ENCODE measurements at regions not wholly inside any gene's neighbourhood (a gene's known extent, or its start where the extent isn't known, plus 50 kb on each side); places are given as distances from the start of the nearest gene placed in this dataset.
"Not testable (repeated sequence)": the region's sequence is repeated elsewhere in the genome, so short reads cannot be mapped to it uniquely, and the experiment has no call there.

DNA sequence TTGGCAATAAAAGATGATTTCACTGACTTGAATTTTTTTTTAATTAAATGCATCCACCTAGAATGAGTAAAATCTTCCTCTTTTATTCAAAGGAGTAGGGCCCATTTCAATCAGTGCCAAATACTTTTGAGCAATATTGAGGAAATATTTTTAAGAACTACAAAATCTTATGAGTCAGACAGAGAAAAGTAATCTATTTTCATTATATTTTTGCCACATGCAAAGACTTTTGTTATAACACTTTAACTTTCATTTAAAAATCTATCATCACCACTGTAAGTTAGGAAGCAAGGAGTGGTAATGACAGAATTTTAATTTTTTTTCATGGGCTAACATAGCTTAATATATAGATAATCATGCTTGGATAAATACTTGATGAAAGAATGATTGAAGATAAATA lies 345.2 kb upstream of the KITLG start:
- DNase-seq, result no peak

DNA sequence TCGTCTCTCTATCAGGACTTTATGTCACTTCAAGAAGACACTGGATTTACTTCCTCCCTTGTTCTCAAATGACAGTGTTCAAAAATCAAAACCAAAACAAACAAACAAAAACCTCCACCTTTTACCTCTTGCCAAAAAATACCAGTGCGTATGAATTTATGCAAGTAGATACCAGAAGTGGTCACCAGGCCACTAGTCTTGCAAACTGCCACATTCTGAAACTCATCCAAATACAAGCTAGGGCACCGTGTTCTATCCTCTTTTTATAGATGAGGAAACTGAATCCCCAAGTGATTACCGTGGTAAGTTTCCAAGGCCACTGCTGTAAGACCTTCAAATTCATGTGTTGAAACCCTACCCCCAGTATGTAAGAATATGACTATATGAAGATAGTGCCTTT lies 343.9 kb upstream of the KITLG start:
- DNase-seq, result no peak

DNA sequence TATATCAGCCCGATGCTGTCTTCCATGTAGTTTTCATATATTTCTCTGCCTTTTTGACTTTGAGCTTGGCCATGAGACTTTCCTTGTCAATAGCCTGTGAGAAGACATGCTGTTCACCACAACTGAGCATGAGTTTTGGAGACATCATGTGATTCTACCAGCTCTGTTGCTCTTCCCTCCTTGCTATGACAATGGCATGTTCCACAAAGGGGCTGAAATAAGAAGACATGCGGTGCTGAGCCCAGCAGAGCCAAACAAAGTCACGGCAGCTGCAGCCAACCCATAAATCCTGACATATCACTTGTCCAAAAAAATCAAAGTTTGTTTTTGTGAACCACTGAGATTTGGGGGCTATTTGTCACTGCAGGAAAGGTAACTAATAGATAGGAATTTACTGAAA lies 343.4 kb upstream of the KITLG start:
- no peak for DNase-seq

GRCh38 chr12:88922816-88923215 lies 342.5 kb upstream of the KITLG start:
- no peak for DNase-seq

DNA sequence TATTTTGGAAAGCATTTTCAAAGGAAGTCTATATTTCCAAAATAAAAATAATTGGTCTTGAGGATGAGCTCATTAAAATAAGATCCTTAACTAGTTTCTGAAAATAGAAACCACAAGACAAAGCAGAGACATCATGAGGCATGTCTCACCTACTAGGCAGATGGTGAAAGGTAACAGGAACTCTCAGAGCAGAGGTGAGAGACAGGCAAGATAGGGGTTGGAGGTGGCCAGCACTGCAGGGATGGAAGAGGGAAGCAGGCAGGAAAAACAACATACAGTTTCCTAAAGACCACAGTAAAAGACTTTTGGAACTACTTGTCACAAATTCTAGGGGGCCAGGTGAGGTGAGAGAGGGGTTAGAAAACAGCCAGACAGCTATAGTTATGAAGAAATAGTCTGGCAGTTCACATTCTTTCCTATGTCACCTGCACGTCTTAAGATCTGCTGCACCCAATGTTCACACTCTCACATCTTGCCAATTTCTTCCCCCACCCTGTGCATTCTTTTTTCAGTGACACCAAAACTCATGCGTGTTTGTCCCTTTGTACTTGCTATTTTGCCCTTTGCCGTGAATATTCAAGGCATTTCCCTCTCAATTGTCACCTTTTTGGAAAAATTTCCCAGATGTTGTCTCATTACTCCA lies 341.7 kb upstream of the KITLG start:
- DNase-seq, result no peak

GRCh38 chr12:88921434-88921833 lies 341.2 kb upstream of the KITLG start:
- no peak for DNase-seq

- DNase-seq, result no peak
These were observed 337.9 kb upstream of the KITLG start for GRCh38 chr12:88918161-88918560.

DNA sequence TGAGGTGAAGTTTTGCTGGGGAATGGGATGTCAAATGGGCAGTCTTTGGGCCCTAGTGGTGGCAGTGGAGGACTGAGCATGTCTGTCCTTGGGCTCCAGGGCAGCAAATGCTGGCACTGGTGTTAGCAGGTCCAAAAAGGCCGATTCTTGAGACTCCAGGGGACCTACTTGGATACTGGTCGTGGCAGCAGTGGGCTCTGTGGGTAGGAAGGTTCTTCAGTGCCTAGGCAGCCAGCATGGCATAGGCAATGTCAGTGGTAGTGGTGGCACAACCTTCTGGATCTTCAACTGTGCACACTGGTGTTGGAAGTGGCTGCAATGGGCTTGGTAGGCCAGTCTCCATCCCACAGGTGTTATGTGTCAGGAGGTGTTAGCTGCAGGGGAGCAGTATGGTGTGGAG lies 334.7 kb upstream of the KITLG start:
- no peak for DNase-seq

GRCh38 chr12:88909510-88909909 lies 329.2 kb upstream of the KITLG start:
- DNase-seq, result no peak

GRCh38 chr12:88908345-88908744 lies 328.1 kb upstream of the KITLG start:
- no peak for DNase-seq

DNA sequence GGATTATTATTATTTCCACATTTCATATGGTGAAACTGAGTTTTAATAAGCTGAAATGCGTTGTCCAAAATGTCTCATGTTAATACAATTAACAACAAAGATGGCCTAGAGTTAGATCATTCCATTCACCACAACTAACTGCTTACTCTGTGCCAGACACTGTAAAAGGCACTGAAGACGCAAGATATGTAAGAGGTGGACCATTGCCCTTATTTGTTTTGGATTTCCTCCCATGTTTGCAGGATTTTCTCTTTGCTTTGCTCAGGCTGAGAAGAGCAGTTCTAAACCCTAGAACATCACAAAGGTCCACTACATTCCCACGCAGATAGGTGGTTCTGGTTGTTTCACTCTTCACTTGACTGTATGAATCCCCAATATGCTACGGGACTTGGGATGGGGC lies 324.4 kb upstream of the KITLG start:
- DNase-seq, result no peak

- DNase-seq, result no peak
These were observed 323.1 kb upstream of the KITLG start for GRCh38 chr12:88903333-88903732.

- no peak for DNase-seq
These were observed 317.5 kb upstream of the KITLG start for GRCh38 chr12:88897723-88898122.

- no peak for DNase-seq
These were observed 316.7 kb upstream of the KITLG start for GRCh38 chr12:88896958-88897357.

- no peak for DNase-seq
These were observed 315.4 kb upstream of the KITLG start for GRCh38 chr12:88895634-88896033.

DNA sequence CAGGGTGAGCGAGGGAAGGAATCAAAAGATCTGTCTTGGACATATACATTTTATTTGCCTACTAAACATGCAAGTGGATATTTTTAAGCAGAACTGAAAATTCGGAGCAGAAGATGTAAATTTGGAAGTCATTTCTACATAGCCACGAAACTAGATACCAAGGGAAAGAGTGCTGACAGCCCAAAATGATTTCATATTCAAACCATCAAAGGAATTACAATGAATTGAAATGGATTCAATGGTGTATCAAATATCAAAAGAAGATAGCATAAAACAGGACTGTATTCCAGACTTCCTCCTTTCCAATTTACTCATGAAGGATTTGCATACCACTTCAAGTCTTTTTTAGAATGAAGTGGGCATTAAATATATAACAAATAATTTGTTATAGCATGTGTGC lies 313.5 kb upstream of the KITLG start:
- no peak for DNase-seq

DNA sequence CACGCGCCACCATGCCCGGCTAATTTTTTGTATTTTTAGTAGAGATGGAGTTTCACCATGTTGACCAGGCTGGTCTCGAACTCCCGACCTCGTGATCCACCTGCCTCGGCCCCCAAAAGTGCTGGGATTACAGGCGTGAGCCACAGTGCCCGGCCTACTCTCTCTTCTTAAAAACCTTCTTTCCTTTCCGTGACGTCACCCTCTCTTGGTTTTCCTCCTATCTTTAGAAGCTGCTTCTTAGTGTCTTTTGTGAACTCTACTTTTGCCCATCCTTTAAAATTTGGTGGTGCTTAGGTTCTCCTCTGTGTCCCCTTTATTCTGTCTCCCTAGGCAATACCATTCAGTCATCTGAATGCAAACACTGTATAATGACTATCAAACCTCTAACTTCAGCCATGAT lies 311.2 kb upstream of the KITLG start:
- DNase-seq, result not testable (repeated sequence)

DNA sequence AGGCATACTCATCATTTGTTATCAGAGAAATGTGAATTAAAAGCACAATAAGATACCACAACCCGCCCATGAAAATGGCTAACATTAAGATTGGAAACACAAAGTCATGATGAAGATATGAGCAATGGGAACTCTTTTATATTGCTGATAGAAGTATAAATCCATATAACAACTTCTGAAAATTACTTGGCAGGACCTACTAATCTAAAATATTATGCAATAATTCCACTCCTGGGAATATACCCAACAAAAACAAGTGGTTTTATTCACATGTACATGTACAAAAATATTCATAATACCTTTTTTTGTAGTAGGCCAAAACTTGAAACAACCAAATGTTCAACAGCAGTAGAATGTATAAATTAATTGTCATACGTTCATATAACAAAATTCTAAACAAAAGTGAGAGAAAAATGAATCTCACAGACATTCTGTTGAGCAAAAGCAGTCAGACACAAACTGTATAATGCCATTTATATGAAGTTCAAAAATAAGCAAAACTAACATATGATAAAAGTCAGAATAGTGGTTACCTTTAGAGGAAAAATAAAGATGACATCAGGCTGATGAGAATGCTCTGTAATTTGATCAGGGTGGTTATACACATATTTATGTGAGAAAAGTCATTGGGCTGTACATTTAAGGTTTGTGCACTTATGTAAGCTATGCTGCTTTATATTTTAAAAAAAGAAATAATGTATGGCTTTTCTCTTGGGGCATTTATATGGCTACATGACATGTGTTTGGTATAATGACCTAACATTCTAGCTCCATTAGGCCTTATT lies 309.2 kb upstream of the KITLG start:
- no peak for DNase-seq

- no peak for DNase-seq
These were observed 304.3 kb upstream of the KITLG start for GRCh38 chr12:88884600-88884999.

DNA sequence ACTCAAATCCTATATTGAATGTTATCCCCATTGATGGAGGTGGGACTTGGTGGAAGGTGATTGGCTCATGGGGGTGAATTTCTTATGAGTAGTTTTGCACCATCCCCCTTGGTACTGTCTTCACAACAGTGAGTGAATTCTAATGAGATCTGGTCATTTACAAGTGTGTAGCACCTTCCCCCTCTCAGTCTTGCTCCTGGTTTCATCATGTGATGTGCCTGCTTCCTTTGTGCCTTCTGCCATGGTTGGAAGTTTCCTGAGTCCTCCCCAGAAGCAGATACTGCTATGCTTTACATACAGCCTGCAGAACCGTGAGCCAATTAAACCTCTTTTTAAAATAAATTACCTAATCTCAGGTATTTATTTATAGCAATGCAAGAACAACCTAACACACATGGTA lies 302.4 kb upstream of the KITLG start:
- no peak for DNase-seq

- DNase-seq, result no peak
These were observed 299.8 kb upstream of the KITLG start for GRCh38 chr12:88880051-88880450.

GRCh38 chr12:88878295-88878694 lies 298.0 kb upstream of the KITLG start:
- DNase-seq, result no peak

DNA sequence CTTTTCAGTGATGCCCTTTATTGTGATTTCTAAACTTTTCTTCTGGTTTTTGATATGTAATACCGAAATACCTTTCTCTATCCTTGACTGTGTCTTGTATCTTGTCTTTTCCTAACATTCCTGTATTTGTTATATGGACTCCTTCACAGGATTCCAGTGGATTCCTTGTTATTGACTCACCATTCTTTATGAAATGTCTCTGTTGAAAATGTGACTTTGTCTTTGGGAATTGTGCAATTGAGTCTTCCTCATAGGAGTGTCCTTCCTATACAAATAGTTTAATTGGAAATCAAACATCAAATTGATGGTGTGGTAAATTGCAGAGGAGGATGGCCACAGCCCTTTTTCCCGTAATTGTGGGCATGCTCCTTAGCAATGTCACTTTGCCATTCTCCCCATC lies 296.6 kb upstream of the KITLG start:
- no peak for DNase-seq

DNA sequence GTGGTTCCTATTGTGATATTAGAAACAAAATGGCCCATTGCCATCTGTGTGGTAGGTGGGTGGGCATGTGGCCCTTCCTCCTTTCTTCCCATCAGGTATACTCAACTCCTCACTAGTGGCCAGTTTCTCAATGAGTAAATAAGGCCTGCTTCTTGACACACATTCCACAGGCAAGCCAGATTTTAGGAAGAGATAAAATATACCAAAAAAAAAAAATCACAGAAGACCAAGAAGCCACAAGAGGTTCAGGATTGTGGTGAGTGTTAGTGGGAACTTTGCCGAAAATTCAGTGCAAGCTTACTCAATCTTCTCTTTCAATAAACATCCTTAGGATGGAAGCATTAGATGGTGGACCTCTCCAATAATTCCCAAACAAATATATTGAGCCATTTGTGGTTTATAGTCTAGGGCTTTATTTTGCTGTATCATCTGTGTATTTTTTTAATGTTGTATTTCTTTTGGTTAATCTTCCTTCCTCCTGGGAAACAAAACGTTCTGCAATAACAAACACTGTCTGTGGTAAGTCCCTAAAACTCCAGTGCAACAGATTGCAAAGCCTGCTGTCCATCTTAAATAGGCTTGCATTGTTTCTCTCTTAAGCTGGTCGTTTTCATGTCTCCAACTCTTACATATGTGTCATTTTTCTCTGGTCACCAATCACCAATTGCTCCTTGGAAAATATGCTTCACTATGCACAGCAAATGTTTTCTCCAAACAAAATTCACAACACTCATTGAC lies 289.9 kb upstream of the KITLG start:
- no peak for DNase-seq

All from NCI-H1048 (cell line).